H9 (cell line): ENCODE measurements at regions not wholly inside any gene's neighbourhood (a gene's known extent, or its start where the extent isn't known, plus 50 kb on each side); places are given as distances from the start of the nearest gene placed in this dataset.

Experiments used
- DNase-seq: peaks from one replicate; pipeline ENCODE4 v3.0.0-alpha.2; 2017
- H2AFZ ChIP-seq: one replicate; pipeline ENCODE4 v1.6.1; 2013; ENCODE audit warnings: mild to moderate bottlenecking, low read length, control low read depth, moderate library complexity
- H2AK5ac ChIP-seq: 2 replicates; pipeline ENCODE4 v1.6.1; 2013; ENCODE audit warnings: low read length, control low read depth, mixed read lengths; ENCODE audit not compliant: insufficient read length
- H2BK120ac ChIP-seq: one replicate; pipeline ENCODE4 v1.6.1; 2013; ENCODE audit warnings: low read depth, mild to moderate bottlenecking, low read length, control low read depth, inconsistent platforms; ENCODE audit not compliant: poor library complexity, severe bottlenecking
- H2BK12ac ChIP-seq: 2 replicates; pipeline ENCODE4 v1.6.1; 2013; ENCODE audit warnings: low read length, control low read depth, mixed read lengths, low read depth; ENCODE audit not compliant: insufficient read length
- H2BK15ac ChIP-seq: 2 replicates; pipeline ENCODE4 v1.6.1; 2013; ENCODE audit warnings: low read depth, low read length, control low read depth
- H2BK20ac ChIP-seq: one replicate; pipeline ENCODE4 v1.6.1; 2013; ENCODE audit warnings: low read depth, mild to moderate bottlenecking, low read length, control low read depth, inconsistent platforms; ENCODE audit not compliant: poor library complexity, severe bottlenecking
- H2BK5ac ChIP-seq: 2 replicates; pipeline ENCODE4 v1.6.1; 2013; ENCODE audit warnings: low read length, control low read depth, mixed read lengths; ENCODE audit not compliant: insufficient read length
- H3K14ac ChIP-seq: 2 replicates; pipeline ENCODE4 v1.6.1; 2013; ENCODE audit warnings: low read length, control low read depth; ENCODE audit not compliant: insufficient read depth
- H3K18ac ChIP-seq: 2 replicates; pipeline ENCODE4 v1.6.1; 2013; ENCODE audit warnings: low read depth, mild to moderate bottlenecking, mixed read lengths, low read length, control low read depth; ENCODE audit not compliant: insufficient read length
- H3K23ac ChIP-seq: 2 replicates; pipeline ENCODE4 v1.6.1; 2013; ENCODE audit warnings: low read length, control low read depth, mixed read lengths, low read depth; ENCODE audit not compliant: insufficient read length
- H3K23me2 ChIP-seq: 2 replicates; pipeline ENCODE4 v1.6.1; 2013; ENCODE audit warnings: low read depth, mild to moderate bottlenecking, mixed read lengths, low read length, control low read depth; ENCODE audit not compliant: insufficient read length, poor library complexity, severe bottlenecking
- H3K27ac ChIP-seq: 2 replicates; pipeline ENCODE4 v1.5.1; 2013; ENCODE audit warnings: low read length, control low read depth, mixed read lengths, low read depth; ENCODE audit not compliant: insufficient read length
- H3K27me3 ChIP-seq: 2 replicates; pipeline ENCODE4 v1.6.1; 2013; ENCODE audit warnings: low read length, control low read depth, inconsistent platforms; ENCODE audit not compliant: insufficient read depth
- H3K4ac ChIP-seq: 2 replicates; pipeline ENCODE4 v1.6.1; 2013; ENCODE audit warnings: low read depth, mild to moderate bottlenecking, control low read depth, inconsistent platforms, low read length, moderate library complexity
- H3K4me1 ChIP-seq: 2 replicates; pipeline ENCODE4 v1.6.1; 2013; ENCODE audit warnings: low read length, control low read depth, inconsistent platforms; ENCODE audit not compliant: insufficient read depth
- H3K4me2 ChIP-seq: 2 replicates; pipeline ENCODE4 v1.6.1; 2013; ENCODE audit warnings: low read length, control low read depth, mixed read lengths; ENCODE audit not compliant: insufficient read length, insufficient read depth
- H3K56ac ChIP-seq: 2 replicates; pipeline ENCODE4 v1.6.1; 2013; ENCODE audit warnings: low read depth, mild to moderate bottlenecking, mixed read lengths, low read length, control low read depth; ENCODE audit not compliant: insufficient read length
- H3K79me1 ChIP-seq: 2 replicates; pipeline ENCODE4 v1.6.1; 2013; ENCODE audit warnings: low read depth, mild to moderate bottlenecking, moderate library complexity, low read length, control low read depth, inconsistent platforms; ENCODE audit not compliant: insufficient read depth, poor library complexity, severe bottlenecking
- H3K79me2 ChIP-seq: 2 replicates; pipeline ENCODE4 v1.6.1; 2013; ENCODE audit warnings: low read length, control low read depth, inconsistent platforms; ENCODE audit not compliant: insufficient read depth
- H3K9ac ChIP-seq: 2 replicates; pipeline ENCODE4 v1.6.1; 2013; ENCODE audit warnings: low read length, control low read depth, mixed read lengths; ENCODE audit not compliant: insufficient read length; ENCODE audit errors: extremely low read depth
- H3K9me3 ChIP-seq: one replicate; pipeline ENCODE4 v1.6.1; 2013; ENCODE audit warnings: low read depth, low read length, inconsistent platforms; ENCODE audit not compliant: control insufficient read depth
- H3T11ph ChIP-seq: one replicate; pipeline ENCODE4 v1.6.1; 2013; ENCODE audit warnings: mild to moderate bottlenecking, low read length, control low read depth, inconsistent platforms
- H4K20me1 ChIP-seq: one replicate; pipeline ENCODE4 v1.6.1; 2013; ENCODE audit not compliant: control insufficient read depth, insufficient read length, insufficient read depth
- H4K5ac ChIP-seq: 2 replicates; pipeline ENCODE4 v1.6.1; 2013; ENCODE audit warnings: low read depth, mild to moderate bottlenecking, mixed read lengths, low read length, control low read depth; ENCODE audit not compliant: insufficient read length
- H4K8ac ChIP-seq: replicated peaks from 2 replicates; pipeline ENCODE4 v1.6.1; 2013; ENCODE audit warnings: low read length, control low read depth, mixed read lengths, low read depth; ENCODE audit not compliant: insufficient read length
- H4K91ac ChIP-seq: 2 replicates; pipeline ENCODE4 v1.6.1; 2013; ENCODE audit warnings: low read depth, mild to moderate bottlenecking, moderate library complexity, mixed read lengths, low read length, control low read depth; ENCODE audit not compliant: insufficient read length
- H3K27ac Mint-ChIP-seq, 3 experiments: 2 replicates in 2 of 3; 3 replicates in 1 of 3; pipeline ENCODE4 v1.8.0; 2020 to 2021; ENCODE audit warnings: mixed read lengths in 3 of 3, mild to moderate bottlenecking in 1 of 3, moderate library complexity in 1 of 3
- H3K27me3 Mint-ChIP-seq: 2 replicates; pipeline ENCODE4 v1.8.0; 2021; ENCODE audit warnings: low read depth, mild to moderate bottlenecking, moderate library complexity, mixed read lengths
- H3K36me3 Mint-ChIP-seq, 3 experiments: 2 replicates in 2 of 3; 3 replicates in 1 of 3; pipeline ENCODE4 v1.8.0; 2020 to 2021; ENCODE audit warnings: low read depth in 3 of 3, mixed read lengths in 3 of 3; ENCODE audit not compliant: insufficient read depth in 1 of 3
- H3K4me1 Mint-ChIP-seq, 2 experiments: 2 replicates each; pipeline ENCODE4 v1.8.0; 2020; ENCODE audit warnings: mixed read lengths in 2 of 2
- H3K4me3 Mint-ChIP-seq, 2 experiments: 2 replicates in 1 of 2; 3 replicates in 1 of 2; pipeline ENCODE4 v1.8.0; 2020 to 2021; ENCODE audit warnings: mild to moderate bottlenecking in 2 of 2, mixed read lengths in 2 of 2, moderate library complexity in 1 of 2
- H3K9me3 Mint-ChIP-seq, 2 experiments: 2 replicates in 1 of 2; 3 replicates in 1 of 2; pipeline ENCODE4 v1.8.0; 2020; ENCODE audit warnings: mild to moderate bottlenecking in 2 of 2, mixed read lengths in 2 of 2, moderate library complexity in 1 of 2
- WGBS: extraction: QIAGEN DNeasy Blood & Tissue Kit; methylation state at CpG from one replicate; pipeline ENCODE4 v1.1.7; 2013; ENCODE audit warnings: missing lambda C conversion rate, low lambda C conversion rate, mixed read lengths; ENCODE audit not compliant: insufficient read length; ENCODE audit errors: extremely low coverage; 5-methylcytosine and 5-hydroxymethylcytosine counted together
- TF ChIP-seq, protein P1 (sequence below): fragments of 200-600 bp; sonication (generic); conservative IDR thresholded peaks from 3 replicates; pipeline ENCODE4 v1.8.0; 2021; ENCODE audit warnings: antibody characterized with exemption, mild to moderate bottlenecking

DNA sequence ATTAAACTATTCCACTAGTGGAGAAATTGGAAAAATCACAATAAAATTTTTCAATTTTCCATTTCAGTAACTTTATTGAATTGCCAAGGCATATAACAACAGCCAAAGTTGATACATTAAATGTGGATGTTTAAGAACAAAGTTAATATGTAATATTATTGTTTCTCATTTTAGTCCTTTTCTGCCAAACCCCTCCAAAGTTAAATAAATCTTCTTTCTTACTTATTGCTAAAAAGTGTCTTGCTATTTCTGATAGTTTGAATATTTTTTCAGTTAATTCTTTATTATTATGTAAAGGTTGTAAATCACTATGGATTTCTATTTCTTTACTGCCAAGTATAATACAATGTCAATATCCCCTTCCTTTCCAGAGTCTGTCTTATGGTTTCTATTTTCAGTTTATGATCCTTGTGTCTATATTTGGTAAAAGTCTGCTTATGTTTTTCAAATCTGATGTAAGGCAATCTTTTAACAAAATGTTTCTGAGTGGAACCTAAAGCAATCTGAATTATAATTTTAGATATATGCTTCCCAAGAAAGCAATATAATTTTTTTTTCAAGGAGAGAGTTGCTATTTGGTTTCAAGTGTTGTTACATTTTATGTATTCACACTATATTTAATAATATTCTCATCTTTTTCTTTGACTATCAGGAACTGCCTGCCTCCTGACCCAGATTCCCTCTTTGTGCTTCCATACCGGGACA lies 80.3 kb upstream of the RHOBTB1 start:
- Histone ChIP-seq H2AFZ (no peak overlapping the region), H3K9me3 (no peaks in the 10 kb centered on the region), H2BK20ac (no peak overlapping the region), H3K4me2 (no peak overlapping the region), H3K27ac (no peak overlapping the region), H2AK5ac (no peak overlapping the region), H4K8ac (no peak overlapping the region), H3T11ph (no peak overlapping the region), H3K18ac (no peak overlapping the region), H2BK5ac (no peak overlapping the region), H3K4me1 (no peaks in the 10 kb centered on the region), H3K27me3 (no peaks in the 10 kb centered on the region), H3K14ac (no peak overlapping the region), H3K23ac (no peak overlapping the region), H3K79me2 (no peaks in the 10 kb centered on the region), H2BK120ac (no peak overlapping the region), H3K23me2 (no peaks in the 10 kb centered on the region), H4K91ac (no peak overlapping the region), H4K5ac (no peak overlapping the region), H4K20me1 (no peaks in the 10 kb centered on the region), H3K56ac (no peak overlapping the region), H2BK15ac (no peak overlapping the region), H3K79me1 (no peaks in the 10 kb centered on the region), H2BK12ac (no peak overlapping the region), H3K9ac (no peak overlapping the region), H3K4ac (no peak overlapping the region)
- Mint-ChIP-seq H3K4me3 (no peak overlapping the region), H3K36me3 (no peaks in the 10 kb centered on the region), H3K9me3 (no peaks in the 10 kb centered on the region), H3K27ac (no peak overlapping the region), H3K27me3 (no peaks in the 10 kb centered on the region), H3K4me1 (peaks cover 3 to 12% of the 10 kb centered on the region in 2 experiments; a peak in 3 of 4 replicates)
- DNase-seq: no peak
- TF ChIP-seq, protein P1, sequence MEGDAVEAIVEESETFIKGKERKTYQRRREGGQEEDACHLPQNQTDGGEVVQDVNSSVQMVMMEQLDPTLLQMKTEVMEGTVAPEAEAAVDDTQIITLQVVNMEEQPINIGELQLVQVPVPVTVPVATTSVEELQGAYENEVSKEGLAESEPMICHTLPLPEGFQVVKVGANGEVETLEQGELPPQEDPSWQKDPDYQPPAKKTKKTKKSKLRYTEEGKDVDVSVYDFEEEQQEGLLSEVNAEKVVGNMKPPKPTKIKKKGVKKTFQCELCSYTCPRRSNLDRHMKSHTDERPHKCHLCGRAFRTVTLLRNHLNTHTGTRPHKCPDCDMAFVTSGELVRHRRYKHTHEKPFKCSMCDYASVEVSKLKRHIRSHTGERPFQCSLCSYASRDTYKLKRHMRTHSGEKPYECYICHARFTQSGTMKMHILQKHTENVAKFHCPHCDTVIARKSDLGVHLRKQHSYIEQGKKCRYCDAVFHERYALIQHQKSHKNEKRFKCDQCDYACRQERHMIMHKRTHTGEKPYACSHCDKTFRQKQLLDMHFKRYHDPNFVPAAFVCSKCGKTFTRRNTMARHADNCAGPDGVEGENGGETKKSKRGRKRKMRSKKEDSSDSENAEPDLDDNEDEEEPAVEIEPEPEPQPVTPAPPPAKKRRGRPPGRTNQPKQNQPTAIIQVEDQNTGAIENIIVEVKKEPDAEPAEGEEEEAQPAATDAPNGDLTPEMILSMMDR: no peak
- WGBS: no CpG with 5 or more reads among the region's 1 CpG
